HG03520 (cell line): ENCODE measurements at regions not wholly inside any gene's neighbourhood (a gene's known extent, or its start where the extent isn't known, plus 50 kb on each side); places are given as distances from the start of the nearest gene placed in this dataset.
"Not testable (repeated sequence)": the region's sequence is repeated elsewhere in the genome, so short reads cannot be mapped to it uniquely, and the experiment has no call there.

ENCODE experiments used
- ATAC-seq: cut with Tn5 transposase; IDR thresholded peaks from one replicate; pipeline ENCODE4 v1.9.1; 2021; ENCODE audit warnings: mild to moderate bottlenecking, moderate library complexity; ENCODE audit not compliant: unreplicated experiment

- ATAC-seq, result not testable (repeated sequence)
Observed at GRCh38 chr1:78203410-78203982, 157.7 kb downstream of the GIPC2 start.

- no peak for ATAC-seq
Observed at GRCh38 chr1:78210175-78210574, 164.4 kb downstream of the GIPC2 start.

GRCh38 chr1:78211483-78212092 lies 165.8 kb downstream of the GIPC2 start:
- ATAC-seq, result no peak

- no peak for ATAC-seq
Observed at GRCh38 chr1:78214334-78214733, 168.6 kb downstream of the GIPC2 start.

GRCh38 chr1:78222225-78222959 lies 176.6 kb downstream of the GIPC2 start:
- ATAC-seq, result no peak

GRCh38 chr1:78222960-78223358 lies 177.2 kb downstream of the GIPC2 start:
- ATAC-seq, result no peak

- ATAC-seq, result no peak
Observed at GRCh38 chr1:78223417-78224215, 177.8 kb downstream of the GIPC2 start.

GRCh38 chr1:78224246-78224785 lies 178.6 kb downstream of the GIPC2 start:
- no peak for ATAC-seq

GRCh38 chr1:78224861-78225552 lies 179.2 kb downstream of the GIPC2 start:
- no peak for ATAC-seq

- ATAC-seq, result no peak
Observed at GRCh38 chr1:78226784-78227183, 181.0 kb downstream of the GIPC2 start.

- no peak for ATAC-seq
Observed at GRCh38 chr1:78227705-78228635, 182.2 kb downstream of the GIPC2 start.

- ATAC-seq, result no peak
Observed at GRCh38 chr1:78229344-78229743, 183.6 kb downstream of the GIPC2 start.

- no peak for ATAC-seq
Observed at GRCh38 chr1:78231477-78231876, 185.7 kb downstream of the GIPC2 start.

GRCh38 chr1:78231894-78232293 lies 186.1 kb downstream of the GIPC2 start:
- ATAC-seq, result no peak

GRCh38 chr1:78232630-78233029 lies 186.9 kb downstream of the GIPC2 start:
- no peak for ATAC-seq

GRCh38 chr1:78234496-78234895 lies 188.7 kb downstream of the GIPC2 start:
- ATAC-seq, result no peak

- ATAC-seq, result no peak
Observed at GRCh38 chr1:78236716-78237115, 190.9 kb downstream of the GIPC2 start.

- ATAC-seq, result no peak
Observed at GRCh38 chr1:78237364-78237916, 191.7 kb downstream of the GIPC2 start.

- ATAC-seq, result no peak
Observed at GRCh38 chr1:78240191-78240590, 194.4 kb downstream of the GIPC2 start.
